Upper lobe of left lung (tissue), 6 donors: ENCODE measurements at regions not wholly inside any gene's neighbourhood (a gene's known extent, or its start where the extent isn't known, plus 50 kb on each side); places are given as distances from the start of the nearest gene placed in this dataset.

Experiments
- ATAC-seq, 2 donors: fragments of 200-7000 bp; cut with Tn5 transposase; one replicate each; pipeline ENCODE4 v1.9.1; 2022; ENCODE audit warnings: mild to moderate bottlenecking in 2 of 2, moderate library complexity in 2 of 2; ENCODE audit not compliant: low FRiP score in 2 of 2
- DNase-seq, 2 donors: peaks; one replicate each; pipeline ENCODE4 v3.0.0-alpha.2; 2019 to 2020
- H3K27ac ChIP-seq, 4 donors: fragments of 200-600 bp; sonication (generic); one replicate each; pipeline ENCODE4 v1.5.1; 2016 to 2019
- H3K27me3 ChIP-seq, 4 donors: fragments of 200-600 bp; sonication (generic); one replicate each; pipeline ENCODE4 v1.5.1; 2017 to 2019
- H3K36me3 ChIP-seq, 4 donors: fragments of 200-600 bp; sonication (generic); one replicate each; pipeline ENCODE4 v1.5.1; 2016 to 2019
- H3K4me1 ChIP-seq, 4 donors: fragments of 200-600 bp; sonication (generic); one replicate each; pipeline ENCODE4 v1.5.1; 2018 to 2019
- H3K4me3 ChIP-seq, 4 donors: fragments of 200-600 bp; sonication (generic); one replicate each; pipeline ENCODE4 v1.5.1; 2017 to 2019; ENCODE audit warnings: mild to moderate bottlenecking in 2 of 4, moderate library complexity in 1 of 4
- H3K9me3 ChIP-seq, 4 donors: fragments of 200-600 bp; sonication (generic); one replicate each; pipeline ENCODE4 v1.5.1; 2018 to 2019
- CTCF ChIP-seq, 6 experiments: fragments of 450-650 bp in 4 of 6; fragments of 200-600 bp in 2 of 6; sonication (generic) in 2 of 6; IDR thresholded peaks; one replicate each; pipeline ENCODE4 v1.5.1; 2016 to 2019; ENCODE audit warnings: antibody characterized with exemption in 6 of 6
- EP300 ChIP-seq, 4 donors: sonication (generic); formaldehyde crosslinking; IDR thresholded peaks; one replicate each; pipeline ENCODE4 v1.5.1; 2017; ENCODE audit warnings: antibody characterized with exemption in 4 of 4, control low read depth in 2 of 4
- POLR2A ChIP-seq, 4 donors: fragments of 450-650 bp; IDR thresholded peaks; one replicate each; pipeline ENCODE4 v1.5.1; 2016 to 2017; ENCODE audit warnings: antibody characterized with exemption in 4 of 4, mild to moderate bottlenecking in 2 of 4
- POLR2AphosphoS5 ChIP-seq, 2 donors: sonication (generic); formaldehyde crosslinking; IDR thresholded peaks; one replicate each; pipeline ENCODE4 v1.5.1; 2017; ENCODE audit warnings: antibody characterized with exemption in 2 of 2
- WGBS, 2 donors: methylation state at CpG; one replicate each; pipeline ENCODE4 v1.1.5; 2017 to 2018; 5-methylcytosine and 5-hydroxymethylcytosine counted together
- donor health status: DM: no; HTN: no; CAD: no; lungs with moderate emphysema.
- donor health status: DM: no; HTN: yes; CAD: no; lungs with severe emphysema.

GRCh38 chr3:32621466-32621865 is 50.8 kb upstream of the DYNC1LI1 start:
- DNase-seq, result no peak
- 63 to 72% methylated on average over 9 to 10 of the region's 10 CpGs for WGBS, 2 donors
- no peak for TF ChIP-seq EP300 (IDR thresholded peaks at IDR 0.05)
- no peak for TF ChIP-seq POLR2AphosphoS5 (IDR thresholded peaks at IDR 0.05)
- no peak for TF ChIP-seq CTCF (IDR thresholded peaks at IDR 0.05)
- no peak for TF ChIP-seq POLR2A (IDR thresholded peaks at IDR 0.05)

GRCh38 chr3:32620611-32621310 is 50.1 kb upstream of the DYNC1LI1 start:
- TF ChIP-seq POLR2A (IDR thresholded peaks at IDR 0.05) (no peak), EP300 (IDR thresholded peaks at IDR 0.05) (no peak), CTCF (IDR thresholded peaks at IDR 0.05) (no peak), POLR2AphosphoS5 (IDR thresholded peaks at IDR 0.05) (no peak)
- no peak overlapping the region for H3K27ac ChIP-seq
- H3K4me3 ChIP-seq, result no peak overlapping the region
- H3K4me1 ChIP-seq, result no peaks in the 10 kb centered on the region
- no peaks in the 10 kb centered on the region for H3K27me3 ChIP-seq
- 79 to 89% methylated on average over 10 of the region's 10 CpGs for WGBS, 2 donors
- ATAC-seq (peak in 1 of 2 donors; percentile 26), DNase-seq (no peak)
- no peaks in the 10 kb centered on the region for H3K36me3 ChIP-seq
- peaks cover 0 to 4% (median 1%) of the 10 kb centered on the region in 4 donors for H3K9me3 ChIP-seq

More at GRCh38 chr3:32621466-32621865, 50.8 kb upstream of the DYNC1LI1 start:
- H3K36me3 ChIP-seq, result no peaks in the 10 kb centered on the region
- H3K27ac ChIP-seq, result no peak overlapping the region
- H3K4me3 ChIP-seq, result no peak overlapping the region
- H3K9me3 ChIP-seq, result peaks cover 0 to 4% (median 1%) of the 10 kb centered on the region in 4 donors
- no peaks in the 10 kb centered on the region for H3K27me3 ChIP-seq
- no peaks in the 10 kb centered on the region for H3K4me1 ChIP-seq
- no peak for ATAC-seq
